Fibroblast of pulmonary artery (primary cell): ENCODE measurements at regions not wholly inside any gene's neighbourhood (a gene's known extent, or its start where the extent isn't known, plus 50 kb on each side); places are given as distances from the start of the nearest gene placed in this dataset.
A peak's percentile ranks its signal among the peaks of the same experiment; 100 is the strongest.

Source experiments
- DNase-seq: peaks from one replicate; pipeline ENCODE4 v3.0.0-alpha.2; 2010; ENCODE audit warnings: low read depth
- H3K4me3 ChIP-seq: replicated peaks from 2 replicates; pipeline ENCODE4 v1.5.1; 2011; ENCODE audit warnings: low read depth, mild to moderate bottlenecking, control low read depth, low read length, moderate library complexity
- CTCF ChIP-seq: IDR thresholded peaks from 2 replicates; pipeline ENCODE4 v1.5.1; 2011; ENCODE audit warnings: mild to moderate bottlenecking, control low read depth, low read length, inconsistent platforms; ENCODE audit errors: missing control alignments

- H3K4me3 ChIP-seq: no peak overlapping the region
- DNase-seq: no peak
- no peak for TF ChIP-seq CTCF
Observed at GRCh38 chr4:96093563-96093962, 253.7 kb downstream of the PDHA2 start.

- no peak overlapping the region for H3K4me3 ChIP-seq
- TF ChIP-seq CTCF: no peak
- no peak for DNase-seq
Observed at GRCh38 chr4:96094183-96094582, 254.3 kb downstream of the PDHA2 start.

- no peak overlapping the region for H3K4me3 ChIP-seq
- peak; percentile 22 for DNase-seq
- TF ChIP-seq CTCF: no peak
Observed at GRCh38 chr4:96097040-96097607, 257.2 kb downstream of the PDHA2 start.

GRCh38 chr4:96097693-96098092 is 257.8 kb downstream of the PDHA2 start:
- no peak for TF ChIP-seq CTCF
- DNase-seq: no peak

GRCh38 chr4:96099031-96099430 is 259.1 kb downstream of the PDHA2 start:
- no peak overlapping the region for H3K4me3 ChIP-seq
- no peak for TF ChIP-seq CTCF
- peak; percentile 11 for DNase-seq

More at GRCh38 chr4:96097693-96098092, 257.8 kb downstream of the PDHA2 start:
- H3K4me3 ChIP-seq: no peak overlapping the region

- peak; percentile 63 for DNase-seq
- no peak for TF ChIP-seq CTCF
- H3K4me3 ChIP-seq: no peak overlapping the region
Observed at GRCh38 chr4:96102541-96103026, 262.7 kb downstream of the PDHA2 start.

GRCh38 chr4:96103086-96103485 is 263.2 kb downstream of the PDHA2 start:
- DNase-seq: peak; percentile 66
- no peak for TF ChIP-seq CTCF

More at GRCh38 chr4:96103086-96103485, 263.2 kb downstream of the PDHA2 start:
- no peak overlapping the region for H3K4me3 ChIP-seq
